SK-N-SH (cell line): ENCODE measurements at regions not wholly inside any gene's neighbourhood (a gene's known extent, or its start where the extent isn't known, plus 50 kb on each side); places are given as distances from the start of the nearest gene placed in this dataset.

ENCODE experiments used
- CTCF ChIP-seq: fragments of 200-600 bp; sonication (generic); IDR thresholded peaks from 2 replicates; pipeline ENCODE4 v1.6.1; 2017; ENCODE audit warnings: antibody characterized with exemption, mild to moderate bottlenecking, moderate library complexity
- ELF1 ChIP-seq: IDR thresholded peaks from 2 replicates; pipeline ENCODE4 v1.4.0; 2012
- EP300 ChIP-seq, 2 experiments: IDR thresholded peaks; 2 replicates each; pipeline versions ENCODE4 v1.4.0 to v1.6.1; 2012; ENCODE audit warnings: borderline replicate concordance in 1 of 2, low read depth in 1 of 2, low read length in 1 of 2
- GABPA ChIP-seq: IDR thresholded peaks from 2 replicates; pipeline ENCODE4 v1.4.0; 2012; ENCODE audit warnings: low read depth, mild to moderate bottlenecking
- MAX ChIP-seq: IDR thresholded peaks from 2 replicates; pipeline ENCODE4 v1.4.0; 2012; ENCODE audit warnings: low read depth
- MXI1 ChIP-seq: IDR thresholded peaks from 2 replicates; pipeline ENCODE4 v1.6.1; 2012; ENCODE audit warnings: mild to moderate bottlenecking, low read depth, low read length, improper control_type of control experiment
- NFIC ChIP-seq: IDR thresholded peaks from 2 replicates; pipeline ENCODE4 v1.4.0; 2012; ENCODE audit warnings: borderline replicate concordance
- POLR2AphosphoS5 ChIP-seq: IDR thresholded peaks from 2 replicates; pipeline ENCODE4 v1.6.1; 2012; ENCODE audit warnings: low read depth, low read length
- RAD21 ChIP-seq: IDR thresholded peaks from 2 replicates; pipeline ENCODE4 v1.6.1; 2012; ENCODE audit warnings: mild to moderate bottlenecking, low read length
- RFX5 ChIP-seq: IDR thresholded peaks from 2 replicates; pipeline ENCODE4 v1.6.1; 2012; ENCODE audit warnings: mild to moderate bottlenecking, improper control_type of control experiment, low read length
- RXRA ChIP-seq: IDR thresholded peaks from 2 replicates; pipeline ENCODE4 v1.4.0; 2012; ENCODE audit warnings: low read depth, mild to moderate bottlenecking, borderline replicate concordance
- TEAD4 ChIP-seq: IDR thresholded peaks from 2 replicates; pipeline ENCODE4 v1.4.0; 2012; ENCODE audit warnings: mild to moderate bottlenecking, borderline replicate concordance; ENCODE audit not compliant: insufficient read depth

- TF ChIP-seq CTCF (no peak), EP300 (IDR thresholded peaks at IDR 0.05; ENCODE audit: borderline replicate concordance in 1 of 2, low read depth in 1 of 2, low read length in 1 of 2) (no peak), MXI1 (no peak), TEAD4 (no peak), POLR2AphosphoS5 (no peak), MAX (no peak), RXRA (no peak), GABPA (no peak), ELF1 (no peak), NFIC (no peak), RAD21 (no peak), RFX5 (no peak)
These were observed 1112.2 kb downstream of the BRD1 start for GRCh38 chr22:48715511-48715910.
